Esophagus muscularis mucosa (tissue), 3 donors: ENCODE measurements at regions not wholly inside any gene's neighbourhood (a gene's known extent, or its start where the extent isn't known, plus 50 kb on each side); places are given as distances from the start of the nearest gene placed in this dataset.

Experiments
- POLR2A ChIP-seq: fragments of 450-650 bp; IDR thresholded peaks from one replicate; pipeline ENCODE4 v1.6.1; 2017; ENCODE audit warnings: antibody characterized with exemption, moderate library complexity, mild to moderate bottlenecking, low read depth
- TF ChIP-seq, protein P1 (sequence below), 3 experiments: fragments of 200-600 bp in 2 of 3; fragments of 450-650 bp in 1 of 3; sonication (generic) in 2 of 3; IDR thresholded peaks; one replicate each; pipeline ENCODE4 v1.5.1; 2017 to 2019; ENCODE audit warnings: antibody characterized with exemption in 3 of 3, mild to moderate bottlenecking in 2 of 3, moderate library complexity in 1 of 3

DNA sequence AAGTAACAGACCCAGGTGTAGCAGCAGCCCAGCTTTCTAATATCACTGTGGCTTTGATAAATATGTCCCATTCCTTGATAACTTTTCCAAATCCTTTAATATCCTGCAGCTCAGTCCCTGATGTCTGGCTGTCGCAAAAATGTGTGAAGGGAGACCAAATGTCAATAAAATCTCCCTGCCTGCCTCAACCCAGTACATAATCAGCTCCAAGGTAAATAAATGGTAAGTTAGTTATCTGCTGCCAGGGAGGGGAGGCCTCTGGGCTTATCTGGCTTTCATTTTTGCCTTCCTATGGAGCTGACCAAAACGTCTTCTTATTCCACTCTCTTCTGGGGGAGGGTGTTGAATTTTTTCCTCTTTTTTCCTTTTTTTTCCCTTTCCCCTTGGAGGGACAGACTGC lies 630.6 kb downstream of the MID1IP1 start:
- TF ChIP-seq, protein P1, sequence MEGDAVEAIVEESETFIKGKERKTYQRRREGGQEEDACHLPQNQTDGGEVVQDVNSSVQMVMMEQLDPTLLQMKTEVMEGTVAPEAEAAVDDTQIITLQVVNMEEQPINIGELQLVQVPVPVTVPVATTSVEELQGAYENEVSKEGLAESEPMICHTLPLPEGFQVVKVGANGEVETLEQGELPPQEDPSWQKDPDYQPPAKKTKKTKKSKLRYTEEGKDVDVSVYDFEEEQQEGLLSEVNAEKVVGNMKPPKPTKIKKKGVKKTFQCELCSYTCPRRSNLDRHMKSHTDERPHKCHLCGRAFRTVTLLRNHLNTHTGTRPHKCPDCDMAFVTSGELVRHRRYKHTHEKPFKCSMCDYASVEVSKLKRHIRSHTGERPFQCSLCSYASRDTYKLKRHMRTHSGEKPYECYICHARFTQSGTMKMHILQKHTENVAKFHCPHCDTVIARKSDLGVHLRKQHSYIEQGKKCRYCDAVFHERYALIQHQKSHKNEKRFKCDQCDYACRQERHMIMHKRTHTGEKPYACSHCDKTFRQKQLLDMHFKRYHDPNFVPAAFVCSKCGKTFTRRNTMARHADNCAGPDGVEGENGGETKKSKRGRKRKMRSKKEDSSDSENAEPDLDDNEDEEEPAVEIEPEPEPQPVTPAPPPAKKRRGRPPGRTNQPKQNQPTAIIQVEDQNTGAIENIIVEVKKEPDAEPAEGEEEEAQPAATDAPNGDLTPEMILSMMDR (IDR thresholded peaks at IDR 0.05): no peak
- TF ChIP-seq POLR2A: no peak
